ENCODE measurements at regions not wholly inside any gene's neighbourhood (a gene's known extent, or its start where the extent isn't known, plus 50 kb on each side); places are given as distances from the start of the nearest gene placed in this dataset.

DNA sequence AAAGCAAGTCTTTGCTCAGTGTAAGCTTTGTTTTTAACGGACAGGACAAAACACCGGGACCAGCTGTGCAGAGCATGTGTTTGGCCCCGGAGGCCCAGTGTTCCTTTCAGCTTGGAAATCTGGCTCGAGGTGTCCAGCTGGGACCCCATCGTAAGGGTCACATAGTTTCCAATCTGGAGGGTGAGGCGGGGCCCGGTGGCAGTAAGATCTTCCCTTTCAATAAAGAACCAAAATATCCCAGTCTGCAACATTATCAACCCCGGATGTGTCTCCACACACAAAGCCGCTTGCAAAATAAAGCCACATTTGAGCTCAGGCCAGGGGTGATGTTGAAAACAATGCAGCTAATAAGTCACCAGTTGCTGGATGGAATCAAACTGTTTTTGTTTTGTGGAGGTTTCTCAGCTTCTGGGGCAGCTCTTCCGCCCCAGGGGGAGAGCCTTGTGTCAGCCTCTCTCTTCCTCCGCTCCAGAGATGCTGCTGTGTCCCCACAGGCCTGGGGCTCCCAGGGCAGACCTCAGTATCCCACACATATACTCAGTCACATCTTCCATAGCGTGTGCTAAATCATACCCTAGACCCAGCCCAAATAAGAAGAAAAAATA lies 138.6 kb upstream of the GLI2 start:
- 0 out of 5 replicates have a peak, but pooled peaks cover 0 to 5% of the 10 kb centered on the region in 2 experiments for H3K9me3 Mint-ChIP-seq
- no peak overlapping the region for H4K91ac ChIP-seq (ENCODE audit: insufficient read length, low read depth, low read length)
- no peak overlapping the region for H3K4ac ChIP-seq (ENCODE audit: low read depth, low read length)
- no peaks in the 10 kb centered on the region for H3K4me1 ChIP-seq (ENCODE audit: insufficient read depth, low read length)
- H2AFZ ChIP-seq (ENCODE audit: low read length) = no peak overlapping the region
- no peak overlapping the region for H4K5ac ChIP-seq (ENCODE audit: insufficient read length, low read depth, low read length)
- no peak overlapping the region for H2BK20ac ChIP-seq (ENCODE audit: low read depth, low read length, poor library complexity, severe bottlenecking)
- no peaks in the 10 kb centered on the region; a peak in 1 of 7 replicates for H3K36me3 Mint-ChIP-seq (ENCODE audit: insufficient read depth in 1 of 3, low read depth in 3 of 3)
- no peaks in the 10 kb centered on the region for H3K23me2 ChIP-seq (ENCODE audit: insufficient read length, low read depth, low read length, poor library complexity, severe bottlenecking)
- TF ChIP-seq, protein P1, sequence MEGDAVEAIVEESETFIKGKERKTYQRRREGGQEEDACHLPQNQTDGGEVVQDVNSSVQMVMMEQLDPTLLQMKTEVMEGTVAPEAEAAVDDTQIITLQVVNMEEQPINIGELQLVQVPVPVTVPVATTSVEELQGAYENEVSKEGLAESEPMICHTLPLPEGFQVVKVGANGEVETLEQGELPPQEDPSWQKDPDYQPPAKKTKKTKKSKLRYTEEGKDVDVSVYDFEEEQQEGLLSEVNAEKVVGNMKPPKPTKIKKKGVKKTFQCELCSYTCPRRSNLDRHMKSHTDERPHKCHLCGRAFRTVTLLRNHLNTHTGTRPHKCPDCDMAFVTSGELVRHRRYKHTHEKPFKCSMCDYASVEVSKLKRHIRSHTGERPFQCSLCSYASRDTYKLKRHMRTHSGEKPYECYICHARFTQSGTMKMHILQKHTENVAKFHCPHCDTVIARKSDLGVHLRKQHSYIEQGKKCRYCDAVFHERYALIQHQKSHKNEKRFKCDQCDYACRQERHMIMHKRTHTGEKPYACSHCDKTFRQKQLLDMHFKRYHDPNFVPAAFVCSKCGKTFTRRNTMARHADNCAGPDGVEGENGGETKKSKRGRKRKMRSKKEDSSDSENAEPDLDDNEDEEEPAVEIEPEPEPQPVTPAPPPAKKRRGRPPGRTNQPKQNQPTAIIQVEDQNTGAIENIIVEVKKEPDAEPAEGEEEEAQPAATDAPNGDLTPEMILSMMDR (conservative IDR thresholded peaks at IDR 0.05) = no peak
- H3K27ac Mint-ChIP-seq = no peak overlapping the region
- H3K27ac ChIP-seq (ENCODE audit: insufficient read length, low read depth, low read length) = no peak overlapping the region
- H4K8ac ChIP-seq (replicated peaks; ENCODE audit: insufficient read length, low read depth, low read length) = no peak overlapping the region
- H2BK12ac ChIP-seq (ENCODE audit: insufficient read length, low read depth, low read length) = no peak overlapping the region
- no peaks in the 10 kb centered on the region for H3K79me1 ChIP-seq (ENCODE audit: insufficient read depth, low read depth, low read length, poor library complexity, severe bottlenecking)
- no peak overlapping the region for H3K4me2 ChIP-seq (ENCODE audit: insufficient read depth, insufficient read length, low read length)
- no peaks in the 10 kb centered on the region for H4K20me1 ChIP-seq (ENCODE audit: control insufficient read depth, insufficient read depth, insufficient read length)
- no CpG with 5 or more reads among the region's 12 CpGs for WGBS (ENCODE audit: extremely low coverage, insufficient read length, low lambda C conversion rate)
- H3K79me2 ChIP-seq (ENCODE audit: insufficient read depth, low read length) = no peaks in the 10 kb centered on the region
- peaks cover 73% of the 10 kb centered on the region for H3K27me3 Mint-ChIP-seq (ENCODE audit: low read depth)
- H3K9me3 ChIP-seq (ENCODE audit: control insufficient read depth, low read depth, low read length) = no peaks in the 10 kb centered on the region
- no peak overlapping the region for H3K18ac ChIP-seq (ENCODE audit: insufficient read length, low read depth, low read length)
- no peak overlapping the region for H3K4me3 Mint-ChIP-seq
- H2BK15ac ChIP-seq (ENCODE audit: low read depth, low read length) = no peak overlapping the region
- H3K23ac ChIP-seq (ENCODE audit: insufficient read length, low read depth, low read length) = no peak overlapping the region
- no peak overlapping the region for H2BK120ac ChIP-seq (ENCODE audit: low read depth, low read length, poor library complexity, severe bottlenecking)
- H2BK5ac ChIP-seq (ENCODE audit: insufficient read length, low read length) = no peak overlapping the region
- no peak overlapping the region for H3T11ph ChIP-seq (ENCODE audit: low read length)
- no peak for DNase-seq
- H3K56ac ChIP-seq (ENCODE audit: insufficient read length, low read depth, low read length) = no peak overlapping the region
- H3K27me3 ChIP-seq (ENCODE audit: insufficient read depth, low read length) = no peaks in the 10 kb centered on the region
- H3K14ac ChIP-seq (ENCODE audit: insufficient read depth, low read length) = no peak overlapping the region
- H2AK5ac ChIP-seq (ENCODE audit: insufficient read length, low read length) = no peak overlapping the region
- no peak overlapping the region for H3K9ac ChIP-seq (ENCODE audit: extremely low read depth, insufficient read length, low read length)
- peaks cover 38 to 46% of the 10 kb centered on the region in 2 experiments for H3K4me1 Mint-ChIP-seq

Data from H9 (cell line).